PC-3 (cell line): ENCODE measurements at regions not wholly inside any gene's neighbourhood (a gene's known extent, or its start where the extent isn't known, plus 50 kb on each side); places are given as distances from the start of the nearest gene placed in this dataset.

ENCODE experiments used
- CTCF ChIP-seq: fragments of 300-600 bp; sonication (generic); conservative IDR thresholded peaks from 2 replicates; pipeline ENCODE4 v1.5.1; 2017; ENCODE audit warnings: antibody characterized with exemption, low read depth, mild to moderate bottlenecking, low read length
- EZH2phosphoT487 ChIP-seq: fragments of 300-600 bp; sonication (generic); IDR thresholded peaks from 2 replicates; pipeline ENCODE4 v1.6.1; 2018; ENCODE audit warnings: mild to moderate bottlenecking, antibody characterized with exemption, low read length, borderline replicate concordance

DNA sequence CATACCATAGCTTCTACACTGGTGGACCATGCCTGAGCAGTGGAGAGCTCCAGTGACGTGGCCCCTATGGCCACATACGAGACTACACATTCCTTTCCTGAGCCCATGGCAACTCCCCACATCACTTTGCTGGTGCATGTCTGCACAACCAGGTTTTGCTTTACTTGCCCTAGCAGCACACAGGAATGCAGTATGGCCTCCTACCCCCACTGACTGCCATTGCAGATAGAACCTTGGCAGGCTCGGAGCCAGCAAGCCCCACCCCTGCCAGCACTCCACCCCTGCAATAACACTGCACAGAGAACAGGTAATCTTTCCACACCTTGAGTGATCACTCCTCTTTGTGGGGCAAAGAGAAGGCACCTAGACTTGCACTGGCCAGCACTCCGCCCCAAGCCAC is 531.9 kb upstream of the CAMK1G start:
- TF ChIP-seq CTCF: no peak
- no peak for TF ChIP-seq EZH2phosphoT487
